GM12878 (cell line): ENCODE measurements at regions not wholly inside any gene's neighbourhood (a gene's known extent, or its start where the extent isn't known, plus 50 kb on each side); places are given as distances from the start of the nearest gene placed in this dataset.

Experiments
- ATAC-seq: fragments of 200-7000 bp; cut with Tn5 transposase; 3 replicates; pipeline ENCODE4 v1.9.1; 2020; ENCODE audit warnings: mild to moderate bottlenecking, moderate library complexity
- BruUV-seq: library from RNA; stranded (reverse); fragments of 400-500 nt; replicated peaks from 2 replicates; lab custom pipeline; 2021; lab: Mats Ljungman, UMichigan
- CTCF ChIA-PET: fragments of 300-600 bp; sonication (Branson Sonifier 250); formaldehyde crosslinking; extraction: SDS; loops from one replicate; lab custom pipeline; 2021; ENCODE audit warnings: inconsistent platforms; lab: Yijun Ruan, JAX
- POLR2A ChIA-PET: fragments of 350-600 bp; formaldehyde crosslinking; extraction: SDS; loops from one replicate; lab custom pipeline; 2021; ENCODE audit warnings: inconsistent platforms; lab: Charles Lee
- RAD21 ChIA-PET: fragments of 300-600 bp; sonication (Branson Sonifier 250); formaldehyde crosslinking; loops from one replicate; lab custom pipeline; 2023; ENCODE audit warnings: antibody characterized with exemption; ENCODE audit not compliant: unreplicated experiment; lab: Charles Lee
- SMC1A ChIA-PET: fragments of 300-600 bp; sonication (Branson Sonifier 250); formaldehyde crosslinking; loops from one replicate; lab custom pipeline; 2023; ENCODE audit not compliant: unreplicated experiment, uncharacterized antibody; lab: Charles Lee
- DNase-seq: peaks from one replicate; pipeline ENCODE4 v3.0.0-alpha.2; 2011; ENCODE audit warnings: low read depth, low spot score
- FAIRE-seq: peaks from 3 replicates; lab custom pipeline; 2011; peaks lifted over from hg19 to GRCh38; lab: Jason Lieb, UNC
- H2AFZ ChIP-seq: 2 replicates; pipeline ENCODE4 v1.6.0; 2011; ENCODE audit warnings: low read depth, low read length, control low read depth; ENCODE audit not compliant: control insufficient read depth
- H3K27ac ChIP-seq: 2 replicates; pipeline ENCODE4 v1.5.1; 2011; ENCODE audit warnings: control low read depth; ENCODE audit not compliant: control insufficient read depth, insufficient read depth
- H3K27me3 ChIP-seq, 2 experiments: replicated peaks in 1 of 2; 2 replicates each; pipeline versions ENCODE4 v1.6.0 to v1.6.1; 2011; ENCODE audit warnings: low read length in 1 of 2; ENCODE audit not compliant: control insufficient read depth in 2 of 2, insufficient read depth in 2 of 2
- H3K36me3 ChIP-seq, 2 experiments: 2 replicates each; pipeline ENCODE4 v1.5.1; 2011; ENCODE audit warnings: low read length in 1 of 2; ENCODE audit not compliant: control insufficient read depth in 2 of 2, insufficient read depth in 2 of 2
- H3K4me1 ChIP-seq: 2 replicates; pipeline ENCODE4 v1.6.1; 2011; ENCODE audit warnings: mild to moderate bottlenecking, low read length, moderate library complexity, mixed read lengths; ENCODE audit not compliant: control insufficient read depth, insufficient read depth
- H3K4me2 ChIP-seq: 2 replicates; pipeline ENCODE4 v1.6.0; 2011; ENCODE audit warnings: control low read depth; ENCODE audit not compliant: control insufficient read depth, insufficient read depth
- H3K4me3 ChIP-seq: fragments of 200-600 bp; sonication (generic); 2 replicates; pipeline ENCODE4 v1.5.1; 2016
- H3K79me2 ChIP-seq: 2 replicates; pipeline ENCODE4 v1.6.0; 2011; ENCODE audit warnings: low read length; ENCODE audit not compliant: control insufficient read depth, insufficient read depth
- H3K9ac ChIP-seq: 2 replicates; pipeline ENCODE4 v1.8.0; 2011; ENCODE audit warnings: low read length, control low read depth, mixed read lengths; ENCODE audit not compliant: control insufficient read depth, insufficient read depth
- H3K9me3 ChIP-seq: replicated peaks from 3 replicates; pipeline ENCODE4 v1.5.1; 2011; ENCODE audit warnings: mild to moderate bottlenecking, low read length; ENCODE audit not compliant: control insufficient read depth, insufficient read depth
- H4K20me1 ChIP-seq: 2 replicates; pipeline ENCODE4 v1.6.0; 2011; ENCODE audit not compliant: control insufficient read depth, insufficient read depth
- ATF3 ChIP-seq: IDR thresholded peaks from 2 replicates; pipeline ENCODE4 v1.6.1; 2011; ENCODE audit warnings: low read depth, mild to moderate bottlenecking, low read length, moderate library complexity, borderline replicate concordance; ENCODE audit errors: extremely low read depth
- BACH1 ChIP-seq: fragments of 450-650 bp; IDR thresholded peaks from 2 replicates; pipeline ENCODE4 v1.6.1; 2017; ENCODE audit warnings: mild to moderate bottlenecking, borderline replicate concordance
- BCLAF1 ChIP-seq: fragments of 450-650 bp; IDR thresholded peaks from 2 replicates; pipeline ENCODE4 v1.6.1; 2017; ENCODE audit warnings: antibody characterized with exemption, mild to moderate bottlenecking, moderate library complexity
- CREM ChIP-seq: IDR thresholded peaks from 2 replicates; pipeline ENCODE4 v1.6.1; 2014; ENCODE audit warnings: antibody characterized with exemption, low read depth
- ETV6 ChIP-seq, 2 experiments: fragments of 450-650 bp in 1 of 2; IDR thresholded peaks in 1 of 2; conservative IDR thresholded peaks in 1 of 2; 2 replicates each; pipeline ENCODE4 v1.6.1; 2014; ENCODE audit warnings: antibody characterized with exemption in 1 of 2, borderline replicate concordance in 1 of 2, low read depth in 1 of 2, mild to moderate bottlenecking in 1 of 2, moderate library complexity in 1 of 2
- FOXM1 ChIP-seq: IDR thresholded peaks from 2 replicates; pipeline ENCODE4 v1.6.1; 2012; ENCODE audit warnings: low read depth, mild to moderate bottlenecking, inconsistent platforms, low read length, moderate library complexity
- MXI1 ChIP-seq: fragments of 150-350 bp; IDR thresholded peaks from 2 replicates; pipeline ENCODE4 v1.6.1; 2011; ENCODE audit warnings: low read depth, mild to moderate bottlenecking, inconsistent platforms, low read length, improper control_type of control experiment
- POU2F2 ChIP-seq: IDR thresholded peaks from 3 replicates; pipeline ENCODE4 v1.6.1; 2011; ENCODE audit warnings: low read depth, mild to moderate bottlenecking, low read length, borderline replicate concordance
- WGBS: methylation state at CpG from one replicate; pipeline ENCODE4 v1.1.6; 2016; ENCODE audit warnings: low lambda C conversion rate; ENCODE audit not compliant: insufficient replicate concordance, insufficient coverage; ENCODE audit errors: missing lambda C conversion rate; 5-methylcytosine and 5-hydroxymethylcytosine counted together
- in situ Hi-C: fragments of 300-500 bp; cut with MboI; formaldehyde crosslinking; loops from 9 replicates; pipeline ENCODE4 v1.14.3; 2018; ENCODE audit warnings: mixed read lengths
- intact Hi-C: fragments of 100-400 bp; cut with micrococcal nuclease; formaldehyde crosslinking; loops from one replicate; pipeline ENCODE4 v1.14.2; 2022; ENCODE audit not compliant: unreplicated experiment

GRCh38 chr3:72299823-72300222, 514.9 kb upstream of the PROK2 start:
- no TSS peak for BruUV-seq
- in situ Hi-C loops (no loop called here), intact Hi-C loops (no loop called here)
- Histone ChIP-seq H3K9ac (no peak overlapping the region), H3K9me3 (no peaks in the 10 kb centered on the region), H2AFZ (no peak overlapping the region), H3K36me3 (no peaks in the 10 kb centered on the region), H3K4me3 (no peak overlapping the region), H3K79me2 (no peaks in the 10 kb centered on the region), H3K4me2 (no peak overlapping the region), H3K27ac (no peak overlapping the region), H4K20me1 (no peaks in the 10 kb centered on the region), H3K4me1 (no peaks in the 10 kb centered on the region), H3K27me3 (no peaks in the 10 kb centered on the region)
- FAIRE-seq = no peak
- ChIA-PET RAD21 (no interaction called here), CTCF (no interaction called here), SMC1A (no interaction called here), POLR2A (no interaction called here)
- 70% methylated on average over 4 of the region's 4 CpGs for WGBS
- no peak for DNase-seq
- ATAC-seq = no peak
- TF ChIP-seq CREM (no peak), FOXM1 (no peak), ETV6 (conservative IDR thresholded peaks at IDR 0.05 in 1 of 2, IDR thresholded peaks at IDR 0.05 in 1 of 2; ENCODE audit: borderline replicate concordance in 1 of 2, low read depth in 1 of 2) (no peak), ATF3 (no peak), MXI1 (no peak), POU2F2 (no peak), BCLAF1 (no peak), BACH1 (no peak)
